ENCODE measurements at regions not wholly inside any gene's neighbourhood (a gene's known extent, or its start where the extent isn't known, plus 50 kb on each side); places are given as distances from the start of the nearest gene placed in this dataset.

DNA sequence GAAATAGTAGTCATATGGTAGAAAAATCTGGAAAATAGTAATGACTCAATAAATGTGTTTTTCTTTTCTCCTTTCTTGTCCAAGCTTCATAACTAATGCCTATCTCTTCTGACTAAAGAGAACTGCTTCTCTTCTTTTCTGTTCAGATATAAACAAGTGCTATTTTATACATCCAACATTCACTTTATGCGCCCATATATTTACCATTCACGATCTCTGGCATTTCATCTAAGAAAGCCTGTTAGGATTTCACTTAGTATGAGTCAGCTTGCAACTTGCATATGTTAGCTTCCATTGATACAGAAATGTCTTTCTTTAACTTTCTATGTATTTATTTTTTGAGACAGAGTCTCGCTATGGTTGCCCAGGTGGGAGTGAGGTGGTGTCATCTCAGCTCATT is 224.9 kb downstream of the VAPA start:
- Histone ChIP-seq H4K5ac (ENCODE audit: low read length) (no peak overlapping the region), H3K9ac (ENCODE audit: low read length) (no peak overlapping the region), H4K8ac (ENCODE audit: low read depth, low read length) (no peak overlapping the region), H2BK5ac (ENCODE audit: low read length) (no peak overlapping the region), H3K27me3 (ENCODE audit: insufficient read depth, low read length, poor library complexity) (no peaks in the 10 kb centered on the region), H3K4me1 (ENCODE audit: control insufficient read depth, low read depth, low read length) (peaks cover 3% of the 10 kb centered on the region), H3K4me3 (ENCODE audit: low read length) (no peak overlapping the region), H3K18ac (ENCODE audit: low read length) (no peak overlapping the region), H2AK5ac (ENCODE audit: low read length) (no peak overlapping the region), H3K79me1 (ENCODE audit: low read length) (no peaks in the 10 kb centered on the region), H3K56ac (ENCODE audit: low read length) (no peak overlapping the region), H3K27ac (ENCODE audit: low read depth, low read length) (no peak overlapping the region), H3K79me2 (ENCODE audit: control insufficient read depth, insufficient read depth, low read length) (no peaks in the 10 kb centered on the region), H3K4ac (ENCODE audit: low read depth, low read length) (no peak overlapping the region), H2BK15ac (replicated peaks; ENCODE audit: low read depth) (no peak overlapping the region), H3K4me2 (ENCODE audit: low read length) (no peak overlapping the region), H3K36me3 (ENCODE audit: control insufficient read depth, insufficient read depth, low read length) (no peaks in the 10 kb centered on the region), H3K23ac (ENCODE audit: low read length) (no peak overlapping the region), H2BK120ac (ENCODE audit: low read depth, low read length) (no peak overlapping the region)
- no peak for DNase-seq
- WGBS (ENCODE audit: extremely low coverage, insufficient coverage, low lambda C conversion rate), result no CpG with 5 or more reads among the region's 3 CpGs

DNA sequence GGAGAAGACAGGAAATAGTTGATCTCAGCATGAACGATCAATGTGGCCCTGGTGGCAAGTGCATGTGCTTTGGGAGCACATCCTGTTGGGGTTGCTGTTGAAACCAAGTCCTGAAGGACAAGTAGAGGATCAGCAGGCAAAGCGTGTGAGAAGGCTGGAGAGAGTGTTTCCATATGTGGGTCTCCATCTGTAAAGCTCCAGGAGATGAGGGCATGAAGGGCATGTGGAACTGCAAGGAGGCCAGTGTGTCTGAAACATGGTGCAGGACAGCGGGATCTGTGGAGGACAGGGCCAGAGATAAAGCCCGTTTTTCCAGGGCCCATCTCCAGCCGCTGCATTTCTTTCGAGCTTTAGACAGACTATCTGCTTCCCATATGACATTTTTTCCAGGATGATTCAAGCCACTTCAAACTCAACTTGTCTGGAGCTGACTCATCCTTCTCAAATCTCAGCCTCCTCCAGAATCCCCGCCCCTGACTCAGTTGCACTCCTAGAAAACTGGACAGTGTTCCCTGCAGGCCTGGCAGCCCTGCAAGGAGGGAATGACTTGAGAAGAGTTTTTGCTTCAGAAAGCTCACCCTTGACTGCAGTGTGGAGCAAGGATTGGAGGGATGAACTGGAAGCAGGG is 226.1 kb downstream of the VAPA start:
- Histone ChIP-seq H3K4me1 (ENCODE audit: control insufficient read depth, low read depth, low read length) (peaks cover 3% of the 10 kb centered on the region), H2BK15ac (replicated peaks; ENCODE audit: low read depth) (no peak overlapping the region), H2AK5ac (ENCODE audit: low read length) (no peak overlapping the region), H3K23ac (ENCODE audit: low read length) (no peak overlapping the region), H3K9ac (ENCODE audit: low read length) (no peak overlapping the region), H3K4ac (ENCODE audit: low read depth, low read length) (no peak overlapping the region), H3K27ac (ENCODE audit: low read depth, low read length) (peak overlapping the region; percentile 13), H3K18ac (ENCODE audit: low read length) (no peak overlapping the region), H2BK120ac (ENCODE audit: low read depth, low read length) (no peak overlapping the region), H3K27me3 (ENCODE audit: insufficient read depth, low read length, poor library complexity) (no peaks in the 10 kb centered on the region), H3K56ac (ENCODE audit: low read length) (no peak overlapping the region), H3K79me2 (ENCODE audit: control insufficient read depth, insufficient read depth, low read length) (no peaks in the 10 kb centered on the region), H3K4me3 (ENCODE audit: low read length) (no peak overlapping the region), H3K36me3 (ENCODE audit: control insufficient read depth, insufficient read depth, low read length) (no peaks in the 10 kb centered on the region), H3K79me1 (ENCODE audit: low read length) (no peaks in the 10 kb centered on the region), H4K5ac (ENCODE audit: low read length) (no peak overlapping the region), H2BK5ac (ENCODE audit: low read length) (no peak overlapping the region), H4K8ac (ENCODE audit: low read depth, low read length) (no peak overlapping the region), H3K4me2 (ENCODE audit: low read length) (no peak overlapping the region)
- DNase-seq, result no peak
- WGBS (ENCODE audit: extremely low coverage, insufficient coverage, low lambda C conversion rate), result no CpG with 5 or more reads among the region's 7 CpGs

DNA sequence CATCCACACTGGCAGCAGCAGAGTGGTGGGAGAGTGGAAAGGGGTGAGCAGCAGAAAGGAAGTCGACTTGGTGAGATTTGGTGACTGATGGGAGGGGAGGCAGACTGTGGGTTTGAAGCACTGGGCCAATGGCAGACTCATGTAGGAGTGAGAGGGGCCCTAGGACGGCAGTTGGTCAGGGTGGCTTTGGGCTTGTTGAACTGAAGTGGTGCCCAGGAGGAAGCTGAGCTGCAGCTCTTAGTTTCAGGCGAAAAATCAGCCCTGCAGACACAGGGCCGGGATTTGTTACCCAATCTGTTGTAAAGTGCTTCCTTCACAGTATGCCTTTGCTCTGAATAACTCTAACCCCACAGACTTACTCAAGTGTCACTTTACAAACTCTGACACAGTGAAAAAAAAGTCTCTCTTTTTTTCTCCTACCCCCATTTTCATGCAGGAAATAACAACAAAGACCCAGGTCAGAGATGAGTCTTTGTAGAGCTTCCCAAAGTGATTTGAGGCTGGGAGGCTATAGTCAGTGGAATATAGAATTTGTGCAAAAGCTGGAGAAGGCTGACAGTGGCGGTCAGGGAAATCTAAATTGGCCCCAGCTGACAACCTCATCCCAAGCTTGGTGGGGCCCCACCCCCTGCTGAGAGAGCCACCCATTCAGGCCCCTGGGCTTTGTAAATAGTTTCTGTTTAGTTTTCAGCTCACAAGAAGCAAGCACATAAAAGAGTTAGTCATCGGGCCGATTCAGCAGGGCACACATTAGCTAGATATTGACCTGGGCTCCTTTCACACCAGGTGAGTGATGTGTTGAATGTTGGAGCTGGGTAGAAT is 226.9 kb downstream of the VAPA start:
- Histone ChIP-seq H3K4me2 (ENCODE audit: low read length) (no peak overlapping the region), H2BK5ac (ENCODE audit: low read length) (no peak overlapping the region), H3K23ac (ENCODE audit: low read length) (peak overlapping the region; percentile 24), H3K79me1 (ENCODE audit: low read length) (no peaks in the 10 kb centered on the region), H3K18ac (ENCODE audit: low read length) (no peak overlapping the region), H3K56ac (ENCODE audit: low read length) (no peak overlapping the region), H3K4me3 (ENCODE audit: low read length) (no peak overlapping the region), H3K27ac (ENCODE audit: low read depth, low read length) (peak overlapping the region; percentile 13), H3K79me2 (ENCODE audit: control insufficient read depth, insufficient read depth, low read length) (no peaks in the 10 kb centered on the region), H2BK15ac (replicated peaks; ENCODE audit: low read depth) (no peak overlapping the region), H3K36me3 (ENCODE audit: control insufficient read depth, insufficient read depth, low read length) (no peaks in the 10 kb centered on the region), H3K4ac (ENCODE audit: low read depth, low read length) (no peak overlapping the region), H3K9ac (ENCODE audit: low read length) (no peak overlapping the region), H2AK5ac (ENCODE audit: low read length) (no peak overlapping the region), H2BK120ac (ENCODE audit: low read depth, low read length) (no peak overlapping the region), H3K4me1 (ENCODE audit: control insufficient read depth, low read depth, low read length) (peaks cover 3% of the 10 kb centered on the region), H3K27me3 (ENCODE audit: insufficient read depth, low read length, poor library complexity) (no peaks in the 10 kb centered on the region), H4K8ac (ENCODE audit: low read depth, low read length) (no peak overlapping the region), H4K5ac (ENCODE audit: low read length) (no peak overlapping the region)
- no peak for DNase-seq
- WGBS (ENCODE audit: extremely low coverage, insufficient coverage, low lambda C conversion rate), result no CpG with 5 or more reads among the region's 7 CpGs

GRCh38 chr18:10141559-10141958 is 227.7 kb downstream of the VAPA start:
- H3K4me2 ChIP-seq (ENCODE audit: low read length), result no peak overlapping the region
- no peak overlapping the region for H2BK5ac ChIP-seq (ENCODE audit: low read length)
- no peak overlapping the region for H3K56ac ChIP-seq (ENCODE audit: low read length)
- no peak overlapping the region for H4K8ac ChIP-seq (ENCODE audit: low read depth, low read length)
- no peak overlapping the region for H3K4ac ChIP-seq (ENCODE audit: low read depth, low read length)
- H3K23ac ChIP-seq (ENCODE audit: low read length), result no peak overlapping the region
- H3K79me1 ChIP-seq (ENCODE audit: low read length), result no peaks in the 10 kb centered on the region
- no peak overlapping the region for H3K4me3 ChIP-seq (ENCODE audit: low read length)
- H3K79me2 ChIP-seq (ENCODE audit: control insufficient read depth, insufficient read depth, low read length), result no peaks in the 10 kb centered on the region
- H3K9ac ChIP-seq (ENCODE audit: low read length), result no peak overlapping the region
- no CpG with 5 or more reads among the region's 7 CpGs for WGBS (ENCODE audit: extremely low coverage, insufficient coverage, low lambda C conversion rate)
- no peak overlapping the region for H2BK120ac ChIP-seq (ENCODE audit: low read depth, low read length)
- peaks cover 3% of the 10 kb centered on the region for H3K4me1 ChIP-seq (ENCODE audit: control insufficient read depth, low read depth, low read length)
- H2AK5ac ChIP-seq (ENCODE audit: low read length), result no peak overlapping the region
- H3K36me3 ChIP-seq (ENCODE audit: control insufficient read depth, insufficient read depth, low read length), result no peaks in the 10 kb centered on the region
- no peak overlapping the region for H3K27ac ChIP-seq (ENCODE audit: low read depth, low read length)
- no peak overlapping the region for H4K5ac ChIP-seq (ENCODE audit: low read length)
- DNase-seq, result no peak
- no peaks in the 10 kb centered on the region for H3K27me3 ChIP-seq (ENCODE audit: insufficient read depth, low read length, poor library complexity)
- H2BK15ac ChIP-seq (replicated peaks; ENCODE audit: low read depth), result no peak overlapping the region
- H3K18ac ChIP-seq (ENCODE audit: low read length), result no peak overlapping the region

DNA sequence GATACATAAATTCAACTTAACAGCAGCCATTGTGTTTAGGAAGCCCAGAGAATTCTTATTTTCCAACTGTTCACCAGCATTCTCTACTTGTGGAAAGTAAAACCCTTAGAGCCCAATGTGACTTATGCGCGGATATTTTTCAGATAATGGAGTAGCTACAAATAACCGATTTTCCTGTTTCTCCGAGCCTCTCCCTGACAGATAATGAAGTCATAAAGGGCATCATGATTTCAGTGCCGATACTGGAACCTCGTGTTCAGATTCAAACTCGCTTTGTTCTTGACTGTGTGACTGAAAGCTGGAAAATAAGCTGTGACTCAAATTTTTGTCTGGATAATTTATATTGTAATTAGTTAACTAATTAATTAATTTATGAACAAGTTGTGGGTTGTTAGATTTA is 228.2 kb downstream of the VAPA start:
- WGBS (ENCODE audit: extremely low coverage, insufficient coverage, low lambda C conversion rate), result no CpG with 5 or more reads among the region's 7 CpGs
- no peak overlapping the region for H3K27ac ChIP-seq (ENCODE audit: low read depth, low read length)

More for the DNA sequence above, 228.2 kb downstream of the VAPA start:
- Histone ChIP-seq H3K9ac (ENCODE audit: low read length) (no peak overlapping the region), H4K5ac (ENCODE audit: low read length) (no peak overlapping the region), H2BK5ac (ENCODE audit: low read length) (no peak overlapping the region), H3K4me3 (ENCODE audit: low read length) (no peak overlapping the region), H2BK120ac (ENCODE audit: low read depth, low read length) (no peak overlapping the region), H3K36me3 (ENCODE audit: control insufficient read depth, insufficient read depth, low read length) (no peaks in the 10 kb centered on the region), H3K27me3 (ENCODE audit: insufficient read depth, low read length, poor library complexity) (no peaks in the 10 kb centered on the region), H3K79me2 (ENCODE audit: control insufficient read depth, insufficient read depth, low read length) (no peaks in the 10 kb centered on the region), H3K23ac (ENCODE audit: low read length) (no peak overlapping the region), H2BK15ac (replicated peaks; ENCODE audit: low read depth) (no peak overlapping the region), H3K4ac (ENCODE audit: low read depth, low read length) (no peak overlapping the region), H3K79me1 (ENCODE audit: low read length) (no peaks in the 10 kb centered on the region), H3K4me1 (ENCODE audit: control insufficient read depth, low read depth, low read length) (peaks cover 3% of the 10 kb centered on the region), H2AK5ac (ENCODE audit: low read length) (no peak overlapping the region), H3K56ac (ENCODE audit: low read length) (no peak overlapping the region), H3K4me2 (ENCODE audit: low read length) (no peak overlapping the region), H4K8ac (ENCODE audit: low read depth, low read length) (no peak overlapping the region), H3K18ac (ENCODE audit: low read length) (no peak overlapping the region)
- no peak for DNase-seq

All from mesendoderm (in vitro differentiated cells).